ENCODE measurements at regions not wholly inside any gene's neighbourhood (a gene's known extent, or its start where the extent isn't known, plus 50 kb on each side); places are given as distances from the start of the nearest gene placed in this dataset.

GRCh38 chr1:190759807-190760206 lies 282.1 kb upstream of the BRINP3 start:
- no peak for TF ChIP-seq EZH2 (IDR thresholded peaks at IDR 0.05; ENCODE audit: borderline replicate concordance, low read length)
- TF ChIP-seq, protein P1, sequence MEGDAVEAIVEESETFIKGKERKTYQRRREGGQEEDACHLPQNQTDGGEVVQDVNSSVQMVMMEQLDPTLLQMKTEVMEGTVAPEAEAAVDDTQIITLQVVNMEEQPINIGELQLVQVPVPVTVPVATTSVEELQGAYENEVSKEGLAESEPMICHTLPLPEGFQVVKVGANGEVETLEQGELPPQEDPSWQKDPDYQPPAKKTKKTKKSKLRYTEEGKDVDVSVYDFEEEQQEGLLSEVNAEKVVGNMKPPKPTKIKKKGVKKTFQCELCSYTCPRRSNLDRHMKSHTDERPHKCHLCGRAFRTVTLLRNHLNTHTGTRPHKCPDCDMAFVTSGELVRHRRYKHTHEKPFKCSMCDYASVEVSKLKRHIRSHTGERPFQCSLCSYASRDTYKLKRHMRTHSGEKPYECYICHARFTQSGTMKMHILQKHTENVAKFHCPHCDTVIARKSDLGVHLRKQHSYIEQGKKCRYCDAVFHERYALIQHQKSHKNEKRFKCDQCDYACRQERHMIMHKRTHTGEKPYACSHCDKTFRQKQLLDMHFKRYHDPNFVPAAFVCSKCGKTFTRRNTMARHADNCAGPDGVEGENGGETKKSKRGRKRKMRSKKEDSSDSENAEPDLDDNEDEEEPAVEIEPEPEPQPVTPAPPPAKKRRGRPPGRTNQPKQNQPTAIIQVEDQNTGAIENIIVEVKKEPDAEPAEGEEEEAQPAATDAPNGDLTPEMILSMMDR (conservative IDR thresholded peaks at IDR 0.05 in 1 of 2, IDR thresholded peaks at IDR 0.05 in 1 of 2; ENCODE audit: extremely low read depth in 1 of 2, insufficient read depth in 1 of 2, low read depth in 1 of 2, low read length in 2 of 2), result no peak

Data from mammary epithelial cell (primary cell).